Activated B cell treated with CpG ODN at 0.5 μM for 24 hours (primary cell): ENCODE measurements at regions not wholly inside any gene's neighbourhood (a gene's known extent, or its start where the extent isn't known, plus 50 kb on each side); places are given as distances from the start of the nearest gene placed in this dataset.

Source experiments
- ATAC-seq: fragments of 200-7000 bp; cut with Tn5 transposase; one replicate; pipeline ENCODE4 v1.10.0; 2021; ENCODE audit warnings: low read depth, mild to moderate bottlenecking, moderate library complexity
- CTCF ChIA-PET: fragments of 350-600 bp; sonication (Branson Sonifier 250); formaldehyde crosslinking; loops from one replicate; lab custom pipeline; 2021; ENCODE audit warnings: antibody characterized with exemption; lab: Charles Lee
- POLR2A ChIA-PET: fragments of 350-600 bp; sonication (Branson Sonifier 250); formaldehyde crosslinking; loops from one replicate; lab custom pipeline; 2021; ENCODE audit warnings: antibody characterized with exemption; lab: Charles Lee
- DNase-seq: peaks from one replicate; pipeline ENCODE4 v3.0.0; 2022
- H3K27ac Mint-ChIP-seq: one replicate; pipeline ENCODE4 v1.8.0; 2020; ENCODE audit warnings: mixed read lengths
- H3K27me3 Mint-ChIP-seq: one replicate; pipeline ENCODE4 v1.8.0; 2021; ENCODE audit warnings: mixed read lengths
- H3K36me3 Mint-ChIP-seq: one replicate; pipeline ENCODE4 v1.8.0; 2021; ENCODE audit warnings: low read depth, mixed read lengths
- H3K4me1 Mint-ChIP-seq: one replicate; pipeline ENCODE4 v1.8.0; 2021; ENCODE audit warnings: mixed read lengths
- H3K4me3 Mint-ChIP-seq: one replicate; pipeline ENCODE4 v1.8.0; 2020; ENCODE audit warnings: mild to moderate bottlenecking, mixed read lengths
- H3K9me3 Mint-ChIP-seq: one replicate; pipeline ENCODE4 v1.8.0; 2020; ENCODE audit warnings: mixed read lengths
- CTCF ChIP-seq: fragments of 200-600 bp; IDR thresholded peaks from one replicate; pipeline ENCODE4 v1.8.0; 2022; ENCODE audit warnings: antibody characterized with exemption, mild to moderate bottlenecking
- intact Hi-C: fragments of 100-400 bp; cut with micrococcal nuclease; formaldehyde crosslinking; loops from one replicate; pipeline ENCODE4 v1.15.1; 2024

- TF ChIP-seq CTCF = no peak
- ChIA-PET POLR2A (no interaction called here), CTCF (interaction anchor here (0.6 kb wide), 1 partner anchor 281 kb away, joined by 4 read pairs; no protein-coding TSS in a partner anchor)
- H3K36me3 Mint-ChIP-seq = no peaks in the 10 kb centered on the region
- DNase-seq (no peak), ATAC-seq (no peak)
- intact Hi-C loops = no loop called here
- H3K9me3 Mint-ChIP-seq = no peaks in the 10 kb centered on the region
- H3K27ac Mint-ChIP-seq = no peak overlapping the region
- no peaks in the 10 kb centered on the region for H3K4me1 Mint-ChIP-seq
- no peaks in the 10 kb centered on the region for H3K27me3 Mint-ChIP-seq
- no peak overlapping the region for H3K4me3 Mint-ChIP-seq
These were observed 689.7 kb upstream of the MEF2C start for GRCh38 chr5:89572696-89573095.

DNA sequence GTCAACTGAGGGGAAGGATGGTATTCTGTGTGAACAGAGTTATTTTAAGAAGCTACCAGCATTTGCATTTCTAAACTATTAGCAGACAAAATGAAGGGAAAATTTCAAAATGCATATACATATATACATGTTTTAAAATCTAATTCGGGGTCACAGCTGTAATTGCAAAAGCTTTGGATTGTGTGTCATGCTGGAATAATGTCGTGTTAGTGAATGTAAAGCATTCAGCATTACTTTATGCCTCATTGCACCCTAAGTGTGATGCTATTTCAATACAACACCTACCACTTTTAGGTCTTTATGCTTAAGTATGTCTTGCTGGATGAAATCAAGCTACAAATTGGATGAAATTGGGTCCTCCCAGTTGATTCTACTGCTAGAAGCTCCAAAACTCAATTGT lies 687.6 kb upstream of the MEF2C start:
- no peaks in the 10 kb centered on the region for H3K9me3 Mint-ChIP-seq
- no peak for DNase-seq
- no peaks in the 10 kb centered on the region for H3K36me3 Mint-ChIP-seq
- ChIA-PET CTCF (no interaction called here), POLR2A (no interaction called here)
- no peak for ATAC-seq
- intact Hi-C loops = no loop called here
- no peak for TF ChIP-seq CTCF
- no peak overlapping the region for H3K27ac Mint-ChIP-seq
- H3K4me3 Mint-ChIP-seq = no peak overlapping the region
- no peaks in the 10 kb centered on the region for H3K27me3 Mint-ChIP-seq
- no peaks in the 10 kb centered on the region for H3K4me1 Mint-ChIP-seq

DNA sequence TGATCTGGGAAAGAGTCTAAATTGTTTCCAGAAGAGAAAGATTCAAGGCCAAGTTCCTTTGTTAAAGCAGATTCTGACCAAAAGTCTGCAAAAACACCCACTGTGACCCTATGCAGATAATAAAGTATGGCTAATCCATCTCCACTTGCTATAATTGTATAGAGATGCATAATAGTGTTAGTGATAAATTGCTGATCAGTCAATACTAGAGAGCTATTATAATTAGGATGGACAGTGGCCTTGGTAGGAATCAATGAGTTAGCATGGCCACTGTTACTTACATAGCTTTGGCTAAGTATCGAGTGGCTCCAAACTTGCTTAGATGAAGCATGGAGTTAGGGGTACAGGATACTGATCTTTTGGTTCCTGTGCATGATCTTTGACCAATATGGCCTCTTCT lies 683.4 kb upstream of the MEF2C start:
- CTCF ChIA-PET = no interaction called here
- TF ChIP-seq CTCF = no peak
- H3K27me3 Mint-ChIP-seq = no peaks in the 10 kb centered on the region
- H3K4me1 Mint-ChIP-seq = no peaks in the 10 kb centered on the region
- H3K4me3 Mint-ChIP-seq = no peak overlapping the region
- no peaks in the 10 kb centered on the region for H3K36me3 Mint-ChIP-seq
- POLR2A ChIA-PET = no interaction called here
- H3K27ac Mint-ChIP-seq = no peak overlapping the region
- intact Hi-C loops = no loop called here
- DNase-seq (no peak), ATAC-seq (no peak)
- no peaks in the 10 kb centered on the region for H3K9me3 Mint-ChIP-seq

DNA sequence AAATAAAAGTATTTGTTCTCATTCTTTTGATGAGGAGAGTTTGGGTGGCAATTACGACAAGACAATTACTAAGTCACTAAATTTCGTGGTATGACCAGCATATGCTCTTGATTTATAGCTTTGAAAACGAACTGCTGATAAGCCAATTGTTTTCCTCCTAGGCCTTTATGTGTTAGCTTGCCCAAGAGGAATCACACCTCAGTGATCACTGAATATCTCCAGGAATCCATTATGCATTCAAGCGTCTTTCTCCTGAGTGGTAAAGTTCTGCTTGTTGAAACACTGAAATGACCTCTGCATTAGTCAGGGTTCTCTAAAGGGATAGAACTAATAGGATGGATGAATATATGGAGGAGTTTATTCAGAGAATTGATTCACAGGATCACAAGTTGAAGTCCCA lies 677.7 kb upstream of the MEF2C start:
- no peak overlapping the region for H3K27ac Mint-ChIP-seq
- TF ChIP-seq CTCF = no peak
- H3K9me3 Mint-ChIP-seq = no peaks in the 10 kb centered on the region
- H3K27me3 Mint-ChIP-seq = no peaks in the 10 kb centered on the region
- intact Hi-C loops = no loop called here
- ChIA-PET CTCF (no interaction called here), POLR2A (no interaction called here)
- no peak overlapping the region for H3K4me3 Mint-ChIP-seq
- DNase-seq (no peak), ATAC-seq (no peak)
- no peaks in the 10 kb centered on the region for H3K36me3 Mint-ChIP-seq
- H3K4me1 Mint-ChIP-seq = peaks cover 3% of the 10 kb centered on the region

GRCh38 chr5:89556215-89556913 lies 673.4 kb upstream of the MEF2C start:
- CTCF ChIA-PET = no interaction called here

More at GRCh38 chr5:89556215-89556913, 673.4 kb upstream of the MEF2C start:
- peaks cover 3% of the 10 kb centered on the region for H3K4me1 Mint-ChIP-seq
- no peaks in the 10 kb centered on the region for H3K9me3 Mint-ChIP-seq
- ATAC-seq (no peak), DNase-seq (no peak)
- no peak for TF ChIP-seq CTCF
- intact Hi-C loops = no loop called here
- H3K4me3 Mint-ChIP-seq = no peak overlapping the region
- H3K27ac Mint-ChIP-seq = no peak overlapping the region
- H3K36me3 Mint-ChIP-seq = no peaks in the 10 kb centered on the region
- POLR2A ChIA-PET = no interaction called here
- H3K27me3 Mint-ChIP-seq = no peaks in the 10 kb centered on the region
